ENCODE measurements at regions not wholly inside any gene's neighbourhood (a gene's known extent, or its start where the extent isn't known, plus 50 kb on each side); places are given as distances from the start of the nearest gene placed in this dataset.

- TF ChIP-seq, protein P1, sequence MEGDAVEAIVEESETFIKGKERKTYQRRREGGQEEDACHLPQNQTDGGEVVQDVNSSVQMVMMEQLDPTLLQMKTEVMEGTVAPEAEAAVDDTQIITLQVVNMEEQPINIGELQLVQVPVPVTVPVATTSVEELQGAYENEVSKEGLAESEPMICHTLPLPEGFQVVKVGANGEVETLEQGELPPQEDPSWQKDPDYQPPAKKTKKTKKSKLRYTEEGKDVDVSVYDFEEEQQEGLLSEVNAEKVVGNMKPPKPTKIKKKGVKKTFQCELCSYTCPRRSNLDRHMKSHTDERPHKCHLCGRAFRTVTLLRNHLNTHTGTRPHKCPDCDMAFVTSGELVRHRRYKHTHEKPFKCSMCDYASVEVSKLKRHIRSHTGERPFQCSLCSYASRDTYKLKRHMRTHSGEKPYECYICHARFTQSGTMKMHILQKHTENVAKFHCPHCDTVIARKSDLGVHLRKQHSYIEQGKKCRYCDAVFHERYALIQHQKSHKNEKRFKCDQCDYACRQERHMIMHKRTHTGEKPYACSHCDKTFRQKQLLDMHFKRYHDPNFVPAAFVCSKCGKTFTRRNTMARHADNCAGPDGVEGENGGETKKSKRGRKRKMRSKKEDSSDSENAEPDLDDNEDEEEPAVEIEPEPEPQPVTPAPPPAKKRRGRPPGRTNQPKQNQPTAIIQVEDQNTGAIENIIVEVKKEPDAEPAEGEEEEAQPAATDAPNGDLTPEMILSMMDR (CRISPR knock-in tag; IDR thresholded peaks at IDR 0.05): no peak
- TF ChIP-seq ZNF280D (CRISPR knock-in tag; IDR thresholded peaks at IDR 0.05): no peak
- TF ChIP-seq KLF11 (CRISPR knock-in tag; IDR thresholded peaks at IDR 0.05): no peak
Observed at GRCh38 chr4:78683352-78683751, 92.8 kb upstream of the BMP2K start (continued).

DNA sequence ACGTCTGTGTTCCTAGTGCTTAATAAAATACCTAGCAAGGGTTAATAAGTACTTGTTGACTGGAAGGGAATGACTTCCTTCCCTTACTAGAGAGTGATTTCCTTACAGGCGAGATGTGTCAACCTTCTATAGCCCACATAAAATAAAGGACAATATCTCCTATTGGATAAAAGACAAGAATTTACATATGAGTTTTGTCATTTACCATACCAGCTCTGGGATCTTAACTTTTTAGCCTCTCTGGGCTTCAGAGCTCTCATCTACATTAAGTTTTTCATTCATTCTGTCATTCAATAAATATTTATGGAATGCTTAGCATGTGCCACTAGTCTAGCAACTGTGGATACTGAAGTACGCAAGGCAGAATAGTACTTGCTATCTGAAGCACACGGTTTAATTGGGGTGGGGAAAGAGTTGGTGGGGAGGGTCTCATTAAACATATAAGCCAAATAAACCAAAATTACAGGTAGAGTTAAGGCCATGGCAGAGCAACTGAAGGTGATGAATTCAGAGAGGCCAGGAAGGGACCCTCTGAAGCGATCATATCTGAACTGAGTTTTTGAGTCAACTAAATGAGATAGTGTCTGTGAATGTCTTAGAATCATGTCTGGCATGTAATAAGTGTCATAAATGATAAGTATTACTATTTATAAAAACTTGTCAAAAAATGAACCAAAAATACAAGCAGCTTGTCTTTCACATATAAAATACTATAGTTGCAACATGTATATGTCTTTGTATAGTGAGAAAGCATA lies 91.6 kb upstream of the BMP2K start:
- no peaks in the 10 kb centered on the region for H3K4me1 ChIP-seq (ENCODE audit: insufficient read depth, low read length)
- POLR2A ChIA-PET: no interaction called here
- H2AFZ ChIP-seq (ENCODE audit: low read length): no peak overlapping the region
- in situ Hi-C loops (cut with HindIII; ENCODE audit: extremely low pct_ligation_motif_present, low pct_unique_long_range_greater_than_20kb) (no loop called here), intact Hi-C loops (cut with micrococcal nuclease; ENCODE audit: unreplicated experiment) (no loop called here)
- no peak overlapping the region for H3K4me2 ChIP-seq (ENCODE audit: low read depth, low read length)
- no peak for ATAC-seq
- H3K9ac ChIP-seq (ENCODE audit: insufficient read depth, low read depth, low read length): no peak overlapping the region
- H3K9me3 ChIP-seq (ENCODE audit: low read length): no peaks in the 10 kb centered on the region
- no peak overlapping the region for H3K27ac ChIP-seq (ENCODE audit: extremely low read length, insufficient read depth, low read length)
- CTCF ChIA-PET (ENCODE audit: low intra/inter-chr PET ratio, low total read pairs): no interaction called here
- H3K79me2 ChIP-seq (ENCODE audit: insufficient read depth, low read length): no peaks in the 10 kb centered on the region
- 33% methylated on average over 5 of the region's 5 CpGs for WGBS (ENCODE audit: low lambda C conversion rate)
- FAIRE-seq: no peak
- H3K27me3 ChIP-seq (ENCODE audit: control insufficient read depth in 1 of 2, insufficient read depth in 2 of 2, low read length in 2 of 2): no peaks in the 10 kb centered on the region
- no peak overlapping the region for H3K4me3 ChIP-seq (replicated peaks in 1 of 3; ENCODE audit: insufficient read depth in 1 of 3, low read depth in 2 of 3, low read length in 3 of 3)
- BruUV-seq (replicated peaks): no TSS peak
- H4K20me1 ChIP-seq (ENCODE audit: insufficient read depth, low read length): no peaks in the 10 kb centered on the region
- H3K36me3 ChIP-seq (replicated peaks in 1 of 2; ENCODE audit: control insufficient read depth in 1 of 2, insufficient read depth in 2 of 2, low read length in 2 of 2): no peaks in the 10 kb centered on the region
- DNase-seq (ENCODE audit: low spot score): no peak
- TF ChIP-seq BRD4 (CRISPR knock-in tag; IDR thresholded peaks at IDR 0.05) (no peak), PHB2 (IDR thresholded peaks at IDR 0.05; ENCODE audit: partially characterized antibody) (no peak), ZNF646 (CRISPR knock-in tag; IDR thresholded peaks at IDR 0.05) (no peak), ZNF614 (CRISPR knock-in tag; IDR thresholded peaks at IDR 0.05; ENCODE audit: borderline replicate concordance) (no peak), RFXAP (CRISPR knock-in tag; IDR thresholded peaks at IDR 0.05; ENCODE audit: borderline replicate concordance) (no peak), KDM2A (CRISPR knock-in tag; IDR thresholded peaks at IDR 0.05; ENCODE audit: borderline replicate concordance, low read depth) (no peak), TCF7 (IDR thresholded peaks at IDR 0.05; ENCODE audit: low read depth) (no peak), CENPT (CRISPR knock-in tag; IDR thresholded peaks at IDR 0.05; ENCODE audit: low read depth) (no peak), ZNF761 (CRISPR knock-in tag; conservative IDR thresholded peaks at IDR 0.05) (no peak)

All from HepG2 (cell line).